WTC11 (cell line): ENCODE measurements at regions not wholly inside any gene's neighbourhood (a gene's known extent, or its start where the extent isn't known, plus 50 kb on each side); places are given as distances from the start of the nearest gene placed in this dataset.

Source experiments
- CTCF ChIP-seq: fragments of 200-600 bp; IDR thresholded peaks from 2 replicates; pipeline ENCODE4 v1.8.0; 2022; ENCODE audit warnings: antibody characterized with exemption
- IRF1 ChIP-seq: sonication (generic); formaldehyde crosslinking; IDR thresholded peaks from 2 replicates; pipeline ENCODE4 v1.8.0; 2023; ENCODE audit warnings: missing genetic modification reagents
- JUN ChIP-seq: sonication (generic); formaldehyde crosslinking; IDR thresholded peaks from 2 replicates; pipeline ENCODE4 v1.8.0; 2023; ENCODE audit warnings: mild to moderate bottlenecking, missing genetic modification reagents
- PREB ChIP-seq: sonication (generic); formaldehyde crosslinking; IDR thresholded peaks from 2 replicates; pipeline ENCODE4 v1.8.1; 2022; ENCODE audit warnings: mild to moderate bottlenecking, missing genetic modification reagents, moderate library complexity, borderline replicate concordance
- PRRX2 ChIP-seq: fragments of 250-450 bp; sonication (Bioruptor Pico); IDR thresholded peaks from 2 replicates; pipeline ENCODE4 v1.8.0; 2021; ENCODE audit warnings: mild to moderate bottlenecking
- SP1 ChIP-seq: sonication (generic); formaldehyde crosslinking; conservative IDR thresholded peaks from 2 replicates; pipeline ENCODE4 v1.8.1; 2022; ENCODE audit warnings: missing genetic modification reagents
- TCF7 ChIP-seq: sonication (generic); formaldehyde crosslinking; IDR thresholded peaks from 2 replicates; pipeline ENCODE4 v1.8.0; 2022; ENCODE audit warnings: mild to moderate bottlenecking, low read depth, missing genetic modification reagents, moderate library complexity
- ZSCAN18 ChIP-seq: fragments of 250-450 bp; sonication (Bioruptor Pico); IDR thresholded peaks from 2 replicates; pipeline ENCODE4 v2.1.2; 2022; ENCODE audit warnings: mild to moderate bottlenecking, moderate library complexity

- TF ChIP-seq CTCF (no peak), IRF1 (CRISPR knock-in tag) (no peak), TCF7 (CRISPR knock-in tag) (no peak), SP1 (CRISPR knock-in tag) (no peak), PRRX2 (CRISPR knock-in tag) (no peak), PREB (CRISPR knock-in tag) (no peak), JUN (no peak), ZSCAN18 (CRISPR knock-in tag) (no peak)
Observed at GRCh38 chr11:109783840-109784239, 309.4 kb upstream of the ZC3H12C start.
